Lower leg skin (tissue), 4 donors: ENCODE measurements at regions not wholly inside any gene's neighbourhood (a gene's known extent, or its start where the extent isn't known, plus 50 kb on each side); places are given as distances from the start of the nearest gene placed in this dataset.
A peak's percentile ranks its signal among the peaks of the same experiment; 100 is the strongest.
"Not testable (repeated sequence)": the region's sequence is repeated elsewhere in the genome, so short reads cannot be mapped to it uniquely, and the experiment has no call there.

Experiments
- DNase-seq, 2 donors: peaks; one replicate each; pipeline ENCODE4 v3.0.0-alpha.2; 2019; ENCODE audit warnings: low spot score in 2 of 2
- H3K4me3 ChIP-seq: fragments of 200-600 bp; sonication (generic); 2 replicates; pipeline ENCODE4 v1.5.1; 2017; ENCODE audit warnings: mild to moderate bottlenecking, low read depth; ENCODE audit not compliant: poor library complexity, severe bottlenecking
- POLR2A ChIP-seq, 2 donors: fragments of 450-650 bp; IDR thresholded peaks; one replicate each; pipeline ENCODE4 v1.6.1; 2016 to 2017; ENCODE audit warnings: antibody characterized with exemption in 2 of 2, mild to moderate bottlenecking in 1 of 2, moderate library complexity in 1 of 2
- WGBS, 2 donors: methylation state at CpG; one replicate each; pipeline ENCODE4 v1.1.5; 2018; 5-methylcytosine and 5-hydroxymethylcytosine counted together
- intact Hi-C: fragments of 100-400 bp; cut with DNase I; formaldehyde crosslinking; loops from one replicate; pipeline ENCODE4 v1.15.0; 2023; ENCODE audit warnings: low total_unique reads
- TF ChIP-seq, protein P1 (sequence below), 3 donors: fragments of 450-650 bp; IDR thresholded peaks; one replicate each; pipeline ENCODE4 v1.5.1; 2016; ENCODE audit warnings: antibody characterized with exemption in 3 of 3, mild to moderate bottlenecking in 3 of 3, moderate library complexity in 2 of 3

DNA sequence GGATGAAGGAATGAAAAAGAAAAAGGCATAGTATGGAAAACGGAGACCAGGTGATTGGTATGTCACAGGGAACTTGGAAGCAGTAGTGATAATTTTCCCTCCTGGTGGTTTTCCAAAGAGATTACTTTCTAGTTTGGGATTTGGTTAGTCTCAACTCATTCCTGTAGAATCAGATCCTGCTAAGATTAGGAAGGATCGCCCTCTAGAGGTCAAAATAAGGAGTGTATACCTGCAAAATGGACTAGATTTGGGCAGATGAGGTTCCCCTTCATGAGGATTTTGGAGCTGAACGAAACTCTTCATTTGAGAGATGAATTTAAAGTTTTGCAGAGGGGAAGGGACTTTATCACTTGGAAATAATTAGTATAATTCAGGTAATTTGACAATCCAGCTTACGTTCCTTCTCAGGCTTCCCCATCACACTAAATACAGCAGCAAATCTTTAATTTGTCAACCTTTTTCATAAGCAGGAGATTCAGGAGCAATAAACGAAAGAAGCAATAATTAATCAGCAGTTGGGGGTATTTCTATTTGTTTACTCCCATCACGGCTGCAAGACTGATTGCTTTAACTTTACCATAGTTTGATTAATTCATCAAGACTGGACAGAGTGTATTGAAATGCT lies 65.2 kb downstream of the CCDC195 start:
- intact Hi-C loops = loop anchor here (2.0 kb wide), 1 partner anchor 294 kb away; no protein-coding TSS in a partner anchor
- no peak for DNase-seq
- WGBS, 2 donors = 25 to 26% methylated on average over 6 of the region's 6 CpGs
- no peak overlapping the region for H3K4me3 ChIP-seq
- TF ChIP-seq, protein P1, sequence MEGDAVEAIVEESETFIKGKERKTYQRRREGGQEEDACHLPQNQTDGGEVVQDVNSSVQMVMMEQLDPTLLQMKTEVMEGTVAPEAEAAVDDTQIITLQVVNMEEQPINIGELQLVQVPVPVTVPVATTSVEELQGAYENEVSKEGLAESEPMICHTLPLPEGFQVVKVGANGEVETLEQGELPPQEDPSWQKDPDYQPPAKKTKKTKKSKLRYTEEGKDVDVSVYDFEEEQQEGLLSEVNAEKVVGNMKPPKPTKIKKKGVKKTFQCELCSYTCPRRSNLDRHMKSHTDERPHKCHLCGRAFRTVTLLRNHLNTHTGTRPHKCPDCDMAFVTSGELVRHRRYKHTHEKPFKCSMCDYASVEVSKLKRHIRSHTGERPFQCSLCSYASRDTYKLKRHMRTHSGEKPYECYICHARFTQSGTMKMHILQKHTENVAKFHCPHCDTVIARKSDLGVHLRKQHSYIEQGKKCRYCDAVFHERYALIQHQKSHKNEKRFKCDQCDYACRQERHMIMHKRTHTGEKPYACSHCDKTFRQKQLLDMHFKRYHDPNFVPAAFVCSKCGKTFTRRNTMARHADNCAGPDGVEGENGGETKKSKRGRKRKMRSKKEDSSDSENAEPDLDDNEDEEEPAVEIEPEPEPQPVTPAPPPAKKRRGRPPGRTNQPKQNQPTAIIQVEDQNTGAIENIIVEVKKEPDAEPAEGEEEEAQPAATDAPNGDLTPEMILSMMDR (IDR thresholded peaks at IDR 0.05) = peak in 1 of 3 donors; percentile 57
- no peak for TF ChIP-seq POLR2A (IDR thresholded peaks at IDR 0.05)

DNA sequence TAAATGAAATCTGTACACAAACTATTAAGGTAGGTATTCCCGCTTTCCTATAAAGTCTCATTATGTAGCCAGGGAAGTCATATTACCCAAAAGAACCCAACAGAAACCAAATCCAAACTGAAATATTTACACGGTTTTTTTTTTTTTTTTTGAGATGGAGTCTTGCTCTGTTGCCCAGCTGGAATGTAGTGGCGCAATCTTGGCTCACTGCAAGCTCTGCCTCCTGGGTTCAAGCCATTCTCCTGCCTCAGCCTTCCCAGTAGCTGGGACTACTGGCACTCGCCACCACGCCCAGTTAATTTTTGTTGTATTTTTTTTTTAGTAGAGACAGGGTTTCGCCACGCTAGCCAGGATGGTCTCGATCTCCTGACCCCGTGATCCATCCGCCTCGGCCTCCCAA lies 62.5 kb upstream of the CUL3 start:
- intact Hi-C loops, DNase-seq, H3K4me3 ChIP-seq: not testable (repeated sequence)
- WGBS, 2 donors = 91 to 93% methylated on average over 11 of the region's 11 CpGs

DNA sequence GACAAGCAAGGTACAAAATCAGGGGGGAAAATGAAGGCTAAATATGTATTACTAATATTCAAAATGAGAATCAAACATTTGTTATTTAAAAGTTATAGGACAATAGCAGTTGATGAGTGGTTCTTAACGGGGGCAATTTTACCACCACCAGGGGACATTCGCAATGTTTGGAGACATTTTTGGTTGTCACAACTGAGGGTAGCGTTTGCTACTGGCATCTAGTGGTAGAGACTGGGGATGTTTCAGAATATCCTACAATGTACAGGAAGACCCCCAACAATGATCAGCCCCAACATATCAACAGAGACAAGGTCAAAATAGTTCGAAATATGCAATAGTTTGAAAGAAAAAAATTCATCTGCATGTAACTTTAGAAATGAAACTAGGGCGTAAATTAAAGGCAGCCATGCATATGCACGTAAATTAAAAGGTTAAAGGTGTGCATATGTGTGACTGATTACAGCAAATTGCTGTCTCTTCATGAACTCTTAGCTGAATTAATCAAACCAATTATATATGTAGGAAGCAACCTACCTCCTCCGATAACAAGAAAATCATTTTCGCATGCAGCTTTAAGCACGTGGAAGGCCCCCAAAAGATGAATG lies 61.2 kb upstream of the CUL3 start:
- TF ChIP-seq, protein P1 (IDR thresholded peaks at IDR 0.05) = no peak
- no peak for TF ChIP-seq POLR2A (IDR thresholded peaks at IDR 0.05)
- no peak for DNase-seq
- H3K4me3 ChIP-seq = no peak overlapping the region
- intact Hi-C loops = no loop called here
- 51 to 52% methylated on average over 9 of the region's 9 CpGs for WGBS, 2 donors

DNA sequence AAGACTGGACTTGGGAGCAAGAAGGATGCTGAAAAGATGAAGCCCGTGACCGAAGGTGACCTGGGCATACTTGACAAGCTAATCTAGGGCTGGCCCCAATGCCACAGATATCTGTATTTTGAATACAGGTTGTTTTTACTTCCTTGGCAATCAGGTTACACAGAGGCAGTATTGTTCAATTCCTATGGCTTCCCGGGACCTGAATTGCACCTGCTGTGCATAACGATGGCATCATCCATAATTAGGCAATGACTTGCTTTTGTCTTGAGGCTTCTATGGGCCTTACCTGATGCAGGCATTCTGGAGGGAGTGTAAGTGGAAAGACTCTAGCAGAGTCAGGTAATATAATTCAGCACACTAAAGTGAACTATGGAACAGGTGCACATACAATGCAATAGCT lies 60.6 kb upstream of the CUL3 start:
- H3K4me3 ChIP-seq = no peak overlapping the region
- DNase-seq = no peak
- no peak for TF ChIP-seq POLR2A (IDR thresholded peaks at IDR 0.05)
- TF ChIP-seq, protein P1 (IDR thresholded peaks at IDR 0.05) = no peak
- WGBS, 2 donors = 63 to 69% methylated on average over 4 of the region's 4 CpGs
- intact Hi-C loops = no loop called here

DNA sequence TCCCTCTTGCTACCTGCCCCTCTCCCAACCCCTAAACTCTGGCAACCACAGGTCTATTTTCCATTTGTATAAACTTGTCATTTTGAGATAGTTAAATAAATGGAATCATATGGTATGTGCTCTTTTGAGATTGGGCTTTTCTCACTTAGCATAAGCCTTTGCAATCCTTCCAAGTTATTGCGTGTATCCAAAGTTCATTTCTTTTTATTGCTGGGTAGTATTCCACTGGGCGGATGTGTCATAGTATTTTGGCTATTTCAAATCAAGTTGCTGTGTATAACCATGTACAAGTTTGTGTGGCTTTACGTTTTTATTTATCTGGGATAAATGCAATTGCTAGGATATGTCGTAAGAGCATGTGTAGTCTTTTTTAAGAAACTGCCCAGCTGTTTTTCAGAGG lies 55.5 kb upstream of the CUL3 start:
- WGBS, 2 donors = 88 to 89% methylated on average over 4 of the region's 4 CpGs
- intact Hi-C loops = no loop called here
- H3K4me3 ChIP-seq = no peak overlapping the region
- TF ChIP-seq POLR2A (IDR thresholded peaks at IDR 0.05) = no peak
- TF ChIP-seq, protein P1 (IDR thresholded peaks at IDR 0.05) = no peak
- no peak for DNase-seq

DNA sequence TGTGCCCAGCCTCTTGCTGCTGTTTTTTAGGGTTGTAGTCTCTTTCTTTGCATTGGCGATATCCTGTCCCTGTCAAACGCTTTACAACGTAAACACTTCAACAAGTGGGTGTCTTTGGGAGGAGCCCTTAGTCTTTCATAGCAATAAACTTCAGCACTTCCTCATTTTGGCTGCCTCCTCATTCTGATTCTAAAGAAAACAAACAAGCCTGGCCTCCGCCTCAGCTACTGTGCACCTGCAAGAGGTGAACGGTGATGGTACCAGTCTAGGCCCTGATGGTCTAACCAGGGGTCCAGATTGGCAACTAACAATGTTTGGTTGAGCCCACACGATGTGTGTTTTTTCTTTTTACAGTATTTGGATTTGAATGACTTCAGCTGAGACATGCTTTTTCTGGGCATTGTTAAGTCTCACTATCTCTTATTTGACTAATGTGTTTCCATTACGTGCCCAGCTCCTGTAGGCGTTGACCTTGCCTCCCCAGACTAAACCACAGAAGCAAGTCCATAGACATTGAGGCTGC lies 53.2 kb upstream of the CUL3 start:
- TF ChIP-seq, protein P1 (IDR thresholded peaks at IDR 0.05) = no peak
- no peak for TF ChIP-seq POLR2A (IDR thresholded peaks at IDR 0.05)
- 65% methylated on average over 8 of the region's 8 CpGs for WGBS, 2 donors
- no peak for DNase-seq
- intact Hi-C loops = no loop called here
- no peak overlapping the region for H3K4me3 ChIP-seq
